Prostate gland (tissue), 2 donors: ENCODE measurements at regions not wholly inside any gene's neighbourhood (a gene's known extent, or its start where the extent isn't known, plus 50 kb on each side); places are given as distances from the start of the nearest gene placed in this dataset.

Experiments used
- CTCF ChIP-seq, 4 experiments: fragments of 200-600 bp in 2 of 4; fragments of 450-650 bp in 2 of 4; sonication (generic) in 2 of 4; IDR thresholded peaks; 1 replicate in 3 of 4; 2 replicates in 1 of 4; pipeline ENCODE4 v1.5.1; 2016 to 2019; ENCODE audit warnings: antibody characterized with exemption in 4 of 4, mild to moderate bottlenecking in 2 of 4, moderate library complexity in 2 of 4
- POLR2A ChIP-seq: fragments of 450-650 bp; IDR thresholded peaks from one replicate; pipeline ENCODE4 v1.6.1; 2016; ENCODE audit warnings: antibody characterized with exemption, mild to moderate bottlenecking
- POLR2AphosphoS5 ChIP-seq: sonication (generic); formaldehyde crosslinking; IDR thresholded peaks from one replicate; pipeline ENCODE4 v1.6.1; 2017; ENCODE audit warnings: antibody characterized with exemption

DNA sequence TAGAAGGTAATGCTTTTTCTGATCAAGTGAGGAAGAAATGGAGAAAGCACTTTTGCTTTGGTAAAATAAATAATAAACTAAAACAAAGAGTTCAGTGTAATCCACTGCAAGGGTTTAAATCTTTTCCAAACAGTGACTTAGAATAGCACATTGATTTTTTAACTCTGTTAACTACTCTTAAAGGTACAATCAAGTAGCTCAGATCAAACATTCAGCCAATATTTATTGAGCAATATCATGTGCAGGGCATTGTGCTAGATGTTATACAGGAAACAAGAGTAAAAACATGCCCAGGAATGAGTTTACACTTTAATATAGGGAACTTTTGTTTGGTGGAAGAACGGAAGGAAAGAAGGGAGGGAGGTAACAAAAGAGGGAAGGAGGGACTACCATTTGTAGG lies 479.8 kb downstream of the KLHL13 start:
- TF ChIP-seq POLR2A (no peak), CTCF (IDR thresholded peaks at IDR 0.05) (no peak), POLR2AphosphoS5 (no peak)
